K562 (cell line): ENCODE measurements at regions not wholly inside any gene's neighbourhood (a gene's known extent, or its start where the extent isn't known, plus 50 kb on each side); places are given as distances from the start of the nearest gene placed in this dataset.

Source experiments
- ATAC-seq: fragments of 200-7000 bp; cut with Tn5 transposase; 3 replicates; pipeline ENCODE4 v1.9.1; 2020; ENCODE audit warnings: moderate library complexity
- BruUV-seq: library from RNA; stranded (reverse); fragments of 400-500 nt; replicated peaks from 2 replicates; lab custom pipeline; 2021; lab: Mats Ljungman, UMichigan
- CTCF ChIA-PET: fragments of 300-600 bp; formaldehyde crosslinking; extraction: SDS; loops from one replicate; lab custom pipeline; 2021; ENCODE audit warnings: low intra/inter-chr PET ratio; lab: Yijun Ruan, JAX
- POLR2A ChIA-PET: fragments of 300-600, 350-650 bp; sonication (Branson Sonifier 250); formaldehyde crosslinking; extraction: SDS; loops from one replicate; lab custom pipeline; 2021; ENCODE audit warnings: antibody characterized with exemption, inconsistent platforms; lab: Yijun Ruan, JAX
- DNase-seq, 4 experiments: peaks; one replicate each; pipeline versions ENCODE4 v3.0.0 to v3.0.0-alpha.2; 2011 to 2018; ENCODE audit warnings: low spot score in 3 of 4, mixed read lengths in 3 of 4; ENCODE audit errors: extremely low read depth in 1 of 4
- FAIRE-seq: peaks from 2 replicates; lab custom pipeline; 2011; peaks lifted over from hg19 to GRCh38; lab: Jason Lieb, UNC
- H2AFZ ChIP-seq: 2 replicates; pipeline ENCODE4 v1.6.0; 2011; ENCODE audit warnings: low read depth, low read length, control low read depth, inconsistent platforms
- H3K27ac ChIP-seq: fragments of 200-600 bp; 3 replicates; pipeline ENCODE4 v1.8.0; 2011; ENCODE audit warnings: low read depth, mild to moderate bottlenecking, control low read depth, inconsistent platforms, low read length, moderate library complexity, mixed read lengths; ENCODE audit errors: extremely low read depth
- H3K27me3 ChIP-seq, 2 experiments: fragments of 300-600 bp in 1 of 2; 2 replicates in 1 of 2; 3 replicates in 1 of 2; pipeline versions ENCODE4 v1.6.0 to v1.8.0; 2011; ENCODE audit warnings: inconsistent platforms in 2 of 2, low read length in 2 of 2, mild to moderate bottlenecking in 1 of 2, mixed read lengths in 1 of 2, moderate library complexity in 1 of 2; ENCODE audit not compliant: control insufficient read depth in 2 of 2, insufficient read depth in 2 of 2
- H3K36me3 ChIP-seq: fragments of 300-600 bp; 3 replicates; pipeline ENCODE4 v1.8.0; 2011; ENCODE audit warnings: mild to moderate bottlenecking, low read length, inconsistent platforms; ENCODE audit not compliant: control insufficient read depth, insufficient read depth
- H3K4me1 ChIP-seq, 2 experiments: fragments of 200-600 bp in 1 of 2; replicated peaks in 1 of 2; 2 replicates in 1 of 2; 3 replicates in 1 of 2; pipeline versions ENCODE4 v1.5.1 to v1.8.0; 2011; ENCODE audit warnings: inconsistent platforms in 2 of 2, low read length in 2 of 2, mild to moderate bottlenecking in 1 of 2, mixed read lengths in 1 of 2, moderate library complexity in 1 of 2; ENCODE audit not compliant: control insufficient read depth in 2 of 2, insufficient read depth in 2 of 2
- H3K4me2 ChIP-seq: 2 replicates; pipeline ENCODE4 v1.6.1; 2011; ENCODE audit warnings: low read length, control low read depth, inconsistent platforms, mixed read lengths; ENCODE audit not compliant: insufficient read depth
- H3K4me3 ChIP-seq: fragments of 200-600 bp; sonication (generic), shearing (Covaris generic); 2 replicates; pipeline ENCODE4 v1.5.1; 2016; ENCODE audit warnings: control low read depth, inconsistent platforms
- H3K79me2 ChIP-seq: fragments of 200-600 bp; 3 replicates; pipeline ENCODE4 v1.8.0; 2011; ENCODE audit warnings: low read length, inconsistent platforms; ENCODE audit not compliant: control insufficient read depth, insufficient read depth
- H3K9ac ChIP-seq, 2 experiments: 2 replicates each; pipeline versions ENCODE4 v1.6.0 to v1.6.1; 2011; ENCODE audit warnings: low read depth in 2 of 2, low read length in 2 of 2, control low read depth in 1 of 2, inconsistent platforms in 1 of 2, mild to moderate bottlenecking in 1 of 2, mixed read lengths in 1 of 2; ENCODE audit not compliant: insufficient read depth in 1 of 2
- H3K9me1 ChIP-seq: one replicate; pipeline ENCODE4 v1.6.0; 2011; ENCODE audit warnings: inconsistent platforms, mild to moderate bottlenecking, low read length, moderate library complexity; ENCODE audit not compliant: control insufficient read depth, insufficient read depth
- H3K9me3 ChIP-seq: replicated peaks from 2 replicates; pipeline ENCODE4 v1.5.1; 2011; ENCODE audit warnings: low read depth, low read length, inconsistent platforms; ENCODE audit not compliant: control insufficient read depth, insufficient read depth
- H4K20me1 ChIP-seq: replicated peaks from 2 replicates; pipeline ENCODE4 v1.6.1; 2011; ENCODE audit warnings: low read length, inconsistent platforms, mixed read lengths; ENCODE audit not compliant: control insufficient read depth, insufficient read depth
- GMEB1 ChIP-seq: fragments of 250-450 bp; sonication (Bioruptor Pico); IDR thresholded peaks from 2 replicates; pipeline ENCODE4 v1.4.0; 2020; ENCODE audit warnings: mild to moderate bottlenecking
- POLR2G ChIP-seq: fragments of 200-400 bp; formaldehyde crosslinking; IDR thresholded peaks from 2 replicates; pipeline ENCODE4 v1.6.1; 2017; ENCODE audit warnings: low read depth, mild to moderate bottlenecking, antibody characterized with exemption, low read length, moderate library complexity
- ZFX ChIP-seq: sonication (generic); formaldehyde crosslinking; IDR thresholded peaks from 2 replicates; pipeline ENCODE4 v1.8.0; 2022; ENCODE audit warnings: mild to moderate bottlenecking, missing genetic modification reagents, moderate library complexity
- ZNF316 ChIP-seq: fragments of 450-650 bp; IDR thresholded peaks from 2 replicates; pipeline ENCODE4 v1.6.1; 2016
- WGBS: fragments of 100-300 bp; shearing (Covaris generic); methylation state at CpG from one replicate; pipeline ENCODE4 v1.1.6; 2016; ENCODE audit warnings: low coverage, mixed read lengths; ENCODE audit not compliant: insufficient coverage; ENCODE audit errors: missing lambda C conversion rate; 5-methylcytosine and 5-hydroxymethylcytosine counted together
- in situ Hi-C: fragments of 300-500 bp; cut with MboI; formaldehyde crosslinking; loops from 4 replicates; pipeline ENCODE4 v1.15.0; 2018; ENCODE audit warnings: inconsistent platforms, mixed read lengths
- intact Hi-C: fragments of 100-400 bp; cut with micrococcal nuclease; formaldehyde crosslinking; loops from 2 replicates; pipeline ENCODE4 v1.14.2; 2022
- TF ChIP-seq, protein P1 (sequence below): sonication (generic); formaldehyde crosslinking; IDR thresholded peaks from 2 replicates; pipeline ENCODE4 v1.4.0; 2020; ENCODE audit warnings: mild to moderate bottlenecking, missing genetic modification reagents
- TF ChIP-seq, protein P2 (sequence below): IDR thresholded peaks from 2 replicates; pipeline ENCODE4 v1.6.1; 2011; ENCODE audit not compliant: insufficient read length; ENCODE audit errors: extremely low read depth
- TF ChIP-seq, protein P3 (sequence below), 3 experiments: IDR thresholded peaks in 2 of 3; conservative IDR thresholded peaks in 1 of 3; 2 replicates each; pipeline ENCODE4 v1.5.1; 2011 to 2012; ENCODE audit warnings: low read length in 3 of 3, mild to moderate bottlenecking in 3 of 3, control low read depth in 2 of 3, improper control_type of control experiment in 1 of 3, inconsistent platforms in 1 of 3, low read depth in 1 of 3, mixed read lengths in 1 of 3, moderate library complexity in 1 of 3; ENCODE audit not compliant: insufficient read depth in 2 of 3

DNA sequence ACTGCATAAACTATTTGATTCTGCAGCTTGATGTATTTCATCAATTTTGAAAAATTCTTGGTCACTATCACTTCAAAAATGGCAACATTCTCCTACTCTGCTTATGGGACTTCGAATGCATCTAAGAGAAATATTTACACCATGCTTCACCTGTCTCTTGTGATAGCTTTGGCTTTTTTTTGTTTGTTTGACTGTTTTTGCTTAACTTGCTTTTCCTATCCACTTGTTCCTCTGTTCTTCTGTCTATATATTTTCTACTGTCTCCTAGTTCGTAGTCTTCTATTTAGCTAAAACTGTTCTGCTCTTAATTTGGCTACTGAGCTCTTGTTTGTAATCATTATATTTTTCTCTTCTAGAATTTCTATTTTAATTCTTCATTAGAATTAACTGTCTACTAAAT is 94.4 kb downstream of the INHBA start:
- no peak overlapping the region for H2AFZ ChIP-seq
- no peak for FAIRE-seq
- no peaks in the 10 kb centered on the region for H3K27me3 ChIP-seq
- no peak overlapping the region for H3K4me3 ChIP-seq
- H3K9me1 ChIP-seq, result no peaks in the 10 kb centered on the region
- intact Hi-C loops, result no loop called here
- no peak overlapping the region for H3K27ac ChIP-seq
- peak; percentile 46 for TF ChIP-seq ZNF316
- no peak for TF ChIP-seq GMEB1 (CRISPR knock-in tag)
- TF ChIP-seq, all 486 proteins: peak for 1
- ChIA-PET CTCF (no interaction called here), POLR2A (no interaction called here)
- Histone ChIP-seq H4K20me1 (no peaks in the 10 kb centered on the region), H3K9ac (no peak overlapping the region), H3K9me3 (no peaks in the 10 kb centered on the region; the same call in 1 of the 2 replicates), H3K36me3 (no peaks in the 10 kb centered on the region), H3K79me2 (no peaks in the 10 kb centered on the region), H3K4me1 (no peaks in the 10 kb centered on the region), H3K4me2 (no peak overlapping the region)
- no TSS peak for BruUV-seq
- 3% methylated on average over 2 of the region's 2 CpGs for WGBS
- DNase-seq (no peak), ATAC-seq (no peak)
- in situ Hi-C loops, result no loop called here

- no peak overlapping the region for H3K4me3 ChIP-seq
- no peak overlapping the region for H3K4me2 ChIP-seq
- BruUV-seq, result no TSS peak
- no peak for ATAC-seq
- no peak for FAIRE-seq
- H3K36me3 ChIP-seq, result no peaks in the 10 kb centered on the region
- no peaks in the 10 kb centered on the region for H3K9me1 ChIP-seq
- no peaks in the 10 kb centered on the region for H3K27me3 ChIP-seq
- no peak overlapping the region for H2AFZ ChIP-seq
- WGBS, result 0% methylated on average over 1 of the region's 1 CpG
- no peaks in the 10 kb centered on the region for H3K79me2 ChIP-seq
- H3K9ac ChIP-seq, result no peak overlapping the region
- H4K20me1 ChIP-seq, result no peaks in the 10 kb centered on the region
- in situ Hi-C loops (no loop called here), intact Hi-C loops (no loop called here)
- H3K27ac ChIP-seq, result no peak overlapping the region
- ChIA-PET CTCF (no interaction called here), POLR2A (no interaction called here)
- H3K9me3 ChIP-seq, result no peaks in the 10 kb centered on the region
- H3K4me1 ChIP-seq, result no peaks in the 10 kb centered on the region
- TF ChIP-seq ZFX (CRISPR knock-in tag) (no peak), POLR2G (no peak)
- TF ChIP-seq, protein P1, sequence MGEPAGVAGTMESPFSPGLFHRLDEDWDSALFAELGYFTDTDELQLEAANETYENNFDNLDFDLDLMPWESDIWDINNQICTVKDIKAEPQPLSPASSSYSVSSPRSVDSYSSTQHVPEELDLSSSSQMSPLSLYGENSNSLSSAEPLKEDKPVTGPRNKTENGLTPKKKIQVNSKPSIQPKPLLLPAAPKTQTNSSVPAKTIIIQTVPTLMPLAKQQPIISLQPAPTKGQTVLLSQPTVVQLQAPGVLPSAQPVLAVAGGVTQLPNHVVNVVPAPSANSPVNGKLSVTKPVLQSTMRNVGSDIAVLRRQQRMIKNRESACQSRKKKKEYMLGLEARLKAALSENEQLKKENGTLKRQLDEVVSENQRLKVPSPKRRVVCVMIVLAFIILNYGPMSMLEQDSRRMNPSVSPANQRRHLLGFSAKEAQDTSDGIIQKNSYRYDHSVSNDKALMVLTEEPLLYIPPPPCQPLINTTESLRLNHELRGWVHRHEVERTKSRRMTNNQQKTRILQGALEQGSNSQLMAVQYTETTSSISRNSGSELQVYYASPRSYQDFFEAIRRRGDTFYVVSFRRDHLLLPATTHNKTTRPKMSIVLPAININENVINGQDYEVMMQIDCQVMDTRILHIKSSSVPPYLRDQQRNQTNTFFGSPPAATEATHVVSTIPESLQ (CRISPR knock-in tag), result no peak
- TF ChIP-seq, protein P2, sequence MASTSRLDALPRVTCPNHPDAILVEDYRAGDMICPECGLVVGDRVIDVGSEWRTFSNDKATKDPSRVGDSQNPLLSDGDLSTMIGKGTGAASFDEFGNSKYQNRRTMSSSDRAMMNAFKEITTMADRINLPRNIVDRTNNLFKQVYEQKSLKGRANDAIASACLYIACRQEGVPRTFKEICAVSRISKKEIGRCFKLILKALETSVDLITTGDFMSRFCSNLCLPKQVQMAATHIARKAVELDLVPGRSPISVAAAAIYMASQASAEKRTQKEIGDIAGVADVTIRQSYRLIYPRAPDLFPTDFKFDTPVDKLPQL, result no peak
- TF ChIP-seq, protein P3, sequence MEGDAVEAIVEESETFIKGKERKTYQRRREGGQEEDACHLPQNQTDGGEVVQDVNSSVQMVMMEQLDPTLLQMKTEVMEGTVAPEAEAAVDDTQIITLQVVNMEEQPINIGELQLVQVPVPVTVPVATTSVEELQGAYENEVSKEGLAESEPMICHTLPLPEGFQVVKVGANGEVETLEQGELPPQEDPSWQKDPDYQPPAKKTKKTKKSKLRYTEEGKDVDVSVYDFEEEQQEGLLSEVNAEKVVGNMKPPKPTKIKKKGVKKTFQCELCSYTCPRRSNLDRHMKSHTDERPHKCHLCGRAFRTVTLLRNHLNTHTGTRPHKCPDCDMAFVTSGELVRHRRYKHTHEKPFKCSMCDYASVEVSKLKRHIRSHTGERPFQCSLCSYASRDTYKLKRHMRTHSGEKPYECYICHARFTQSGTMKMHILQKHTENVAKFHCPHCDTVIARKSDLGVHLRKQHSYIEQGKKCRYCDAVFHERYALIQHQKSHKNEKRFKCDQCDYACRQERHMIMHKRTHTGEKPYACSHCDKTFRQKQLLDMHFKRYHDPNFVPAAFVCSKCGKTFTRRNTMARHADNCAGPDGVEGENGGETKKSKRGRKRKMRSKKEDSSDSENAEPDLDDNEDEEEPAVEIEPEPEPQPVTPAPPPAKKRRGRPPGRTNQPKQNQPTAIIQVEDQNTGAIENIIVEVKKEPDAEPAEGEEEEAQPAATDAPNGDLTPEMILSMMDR (IDR thresholded peaks at IDR 0.05 in 2 of 3, conservative IDR thresholded peaks at IDR 0.05 in 1 of 3; ENCODE audit: insufficient read depth in 2 of 3, low read depth in 1 of 3, low read length in 3 of 3), result no peak
- no peak for DNase-seq
Observed at GRCh38 chr7:41603985-41604384, 98.9 kb downstream of the INHBA start.
